VCaP (cell line): ENCODE measurements at regions not wholly inside any gene's neighbourhood (a gene's known extent, or its start where the extent isn't known, plus 50 kb on each side); places are given as distances from the start of the nearest gene placed in this dataset.
"Not testable (repeated sequence)": the region's sequence is repeated elsewhere in the genome, so short reads cannot be mapped to it uniquely, and the experiment has no call there.

Source experiments
- H3K27ac ChIP-seq: fragments of 450-650 bp; 2 replicates; pipeline ENCODE4 v1.5.1; 2017
- CTCF ChIP-seq: fragments of 450-650 bp; conservative IDR thresholded peaks from 2 replicates; pipeline ENCODE4 v1.5.1; 2017; ENCODE audit warnings: mild to moderate bottlenecking, moderate library complexity

- no peak for TF ChIP-seq CTCF
These were observed 456.0 kb upstream of the ZEB2 start for GRCh38 chr2:144975881-144976280.

GRCh38 chr2:144972676-144973075 is 452.8 kb upstream of the ZEB2 start:
- no peak overlapping the region for H3K27ac ChIP-seq
- no peak for TF ChIP-seq CTCF

More at GRCh38 chr2:144975881-144976280, 456.0 kb upstream of the ZEB2 start:
- no peak overlapping the region for H3K27ac ChIP-seq

GRCh38 chr2:144971786-144972335 is 451.9 kb upstream of the ZEB2 start:
- no peak overlapping the region for H3K27ac ChIP-seq
- no peak for TF ChIP-seq CTCF

GRCh38 chr2:144970410-144970809 is 450.5 kb upstream of the ZEB2 start:
- H3K27ac ChIP-seq = not testable (repeated sequence)

GRCh38 chr2:144969564-144969963 is 449.6 kb upstream of the ZEB2 start:
- H3K27ac ChIP-seq = not testable (repeated sequence)

- H3K27ac ChIP-seq = no peak overlapping the region
- no peak for TF ChIP-seq CTCF
These were observed 448.0 kb upstream of the ZEB2 start for GRCh38 chr2:144967961-144968360.

GRCh38 chr2:144965172-144965571 is 445.3 kb upstream of the ZEB2 start:
- no peak overlapping the region for H3K27ac ChIP-seq
- no peak for TF ChIP-seq CTCF

DNA sequence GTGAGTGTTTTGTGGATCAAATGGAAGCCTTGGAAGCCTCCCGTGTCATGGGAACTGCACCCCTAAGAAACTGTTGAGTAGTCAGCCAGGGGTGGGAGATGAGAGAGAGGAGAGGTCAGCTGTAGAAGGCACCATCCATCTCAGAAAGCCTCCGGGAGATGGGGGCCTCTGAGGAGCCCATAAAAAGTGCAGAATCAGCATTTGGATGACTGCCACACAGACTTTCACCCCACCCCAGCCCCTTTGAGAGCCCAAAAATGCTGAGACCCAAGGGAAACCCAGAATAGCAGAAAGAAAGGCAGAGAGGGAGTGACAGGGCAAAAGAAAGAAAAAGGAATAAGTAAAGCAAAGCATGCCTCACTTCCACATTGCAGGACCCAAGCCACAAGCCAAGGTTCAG is 443.1 kb upstream of the ZEB2 start:
- H3K27ac ChIP-seq = no peak overlapping the region
- no peak for TF ChIP-seq CTCF

DNA sequence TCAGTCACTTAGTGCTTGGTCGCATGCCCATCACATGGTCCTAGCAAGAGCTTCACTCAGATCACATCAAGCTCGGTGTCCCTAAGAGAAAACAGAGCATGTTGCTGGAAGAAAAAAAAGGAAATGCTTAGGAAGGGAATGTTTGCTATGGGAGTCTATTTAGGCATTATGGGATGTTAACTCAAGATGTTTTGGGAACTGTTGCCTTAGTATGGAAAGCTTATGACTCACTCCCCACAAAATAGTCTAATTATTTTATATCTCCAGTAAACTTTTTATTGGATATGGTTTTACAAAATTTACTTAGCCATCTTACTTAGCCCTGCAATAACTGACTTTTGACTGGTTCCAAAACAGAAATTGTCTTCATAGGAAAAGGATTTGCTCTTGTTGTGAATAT is 439.5 kb upstream of the ZEB2 start:
- TF ChIP-seq CTCF = no peak

More for the DNA sequence above, 439.5 kb upstream of the ZEB2 start:
- H3K27ac ChIP-seq = no peak overlapping the region
